GM19438 (cell line): ENCODE measurements at regions not wholly inside any gene's neighbourhood (a gene's known extent, or its start where the extent isn't known, plus 50 kb on each side); places are given as distances from the start of the nearest gene placed in this dataset.

Source experiments
- ATAC-seq: cut with Tn5 transposase; IDR thresholded peaks from one replicate; pipeline ENCODE4 v1.9.1; 2021; ENCODE audit warnings: low read depth; ENCODE audit not compliant: unreplicated experiment

GRCh38 chr3:160162440-160162839 is 62.8 kb upstream of the C3orf80 start:
- no peak for ATAC-seq

- ATAC-seq: no peak
These were observed 61.9 kb upstream of the C3orf80 start for GRCh38 chr3:160163229-160163878.

- ATAC-seq: no peak
These were observed 57.0 kb upstream of the C3orf80 start for GRCh38 chr3:160168246-160168645.

- no peak for ATAC-seq
These were observed 55.9 kb upstream of the C3orf80 start for GRCh38 chr3:160169139-160169976.

DNA sequence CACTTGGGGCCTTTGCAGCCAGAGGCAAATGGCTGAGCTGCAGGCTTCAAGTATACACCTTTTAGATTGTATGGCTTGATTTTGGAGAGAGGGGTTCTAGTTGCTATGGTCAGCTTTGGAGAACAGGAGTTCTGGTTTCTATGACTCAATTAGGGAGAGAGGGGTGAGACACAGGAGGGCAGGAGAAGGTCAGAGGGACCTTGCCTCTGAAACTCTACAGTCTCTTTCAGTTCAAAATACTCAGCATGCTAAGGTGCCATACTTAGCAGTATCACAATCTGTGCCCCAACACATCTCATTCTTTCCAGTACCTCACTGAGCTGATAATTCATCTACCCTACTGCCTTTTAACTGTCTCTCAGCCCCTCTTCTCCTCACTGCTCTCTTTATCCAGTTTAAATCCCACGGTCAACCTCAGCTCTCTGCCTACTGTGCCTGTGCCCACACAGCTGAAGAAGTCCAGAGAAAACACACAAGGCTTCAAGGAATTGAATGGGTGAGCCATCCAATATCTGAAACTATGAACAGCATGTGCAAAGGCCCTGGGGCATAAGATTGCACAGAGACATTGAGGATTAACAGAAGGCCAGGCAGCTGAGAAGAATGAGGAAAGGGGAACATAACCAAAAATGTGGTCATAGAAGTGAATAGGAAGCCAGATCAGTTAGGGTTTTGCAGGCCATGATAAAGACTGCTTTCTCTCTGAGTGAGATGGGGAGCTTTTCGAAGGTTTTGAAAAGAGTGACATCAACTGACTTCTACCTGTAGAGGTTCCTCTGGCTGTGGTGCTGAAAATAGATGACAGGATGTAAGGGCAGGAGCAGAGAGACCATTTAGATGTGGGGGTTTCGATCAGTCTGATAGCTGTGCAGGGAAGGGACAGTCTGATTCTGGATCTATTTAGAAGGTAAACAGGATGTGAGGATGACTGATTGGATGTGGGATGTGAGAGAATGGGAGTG is 54.5 kb upstream of the C3orf80 start:
- ATAC-seq: peak; percentile 61

- ATAC-seq: no peak
These were observed 53.4 kb upstream of the C3orf80 start for GRCh38 chr3:160171813-160172212.

- no peak for ATAC-seq
These were observed 50.6 kb upstream of the C3orf80 start for GRCh38 chr3:160174621-160175020.
